DMS 273 treated with DMSO at 0.1 percent for 48 hours (cell line): ENCODE measurements at regions not wholly inside any gene's neighbourhood (a gene's known extent, or its start where the extent isn't known, plus 50 kb on each side); places are given as distances from the start of the nearest gene placed in this dataset.
"Not testable (repeated sequence)": the region's sequence is repeated elsewhere in the genome, so short reads cannot be mapped to it uniquely, and the experiment has no call there.

Experiments
- DNase-seq: peaks from one replicate; lab custom pipeline; 2025; lab: John Stamatoyannopoulos, UW

- DNase-seq: no peak
Observed at GRCh38 chr3:27554706-27555105, 70.5 kb upstream of the SLC4A7 start.

- DNase-seq: no peak
Observed at GRCh38 chr3:27553886-27554540, 69.8 kb upstream of the SLC4A7 start.

- DNase-seq: not testable (repeated sequence)
Observed at GRCh38 chr3:27552708-27553107, 68.5 kb upstream of the SLC4A7 start.

- not testable (repeated sequence) for DNase-seq
Observed at GRCh38 chr3:27551413-27551812, 67.2 kb upstream of the SLC4A7 start.

GRCh38 chr3:27545061-27545460 is 60.9 kb upstream of the SLC4A7 start:
- no peak for DNase-seq

GRCh38 chr3:27544372-27544865 is 60.2 kb upstream of the SLC4A7 start:
- DNase-seq: no peak

- DNase-seq: no peak
Observed at GRCh38 chr3:27542476-27542875, 58.3 kb upstream of the SLC4A7 start.

GRCh38 chr3:27540231-27540630 is 56.0 kb upstream of the SLC4A7 start:
- no peak for DNase-seq

- no peak for DNase-seq
Observed at GRCh38 chr3:27536491-27536890, 52.3 kb upstream of the SLC4A7 start.

- DNase-seq: no peak
Observed at GRCh38 chr3:27535809-27536392, 51.7 kb upstream of the SLC4A7 start.

- DNase-seq: no peak
Observed at GRCh38 chr3:27533718-27534573, 49.8 kb upstream of the SLC4A7 start.
